ENCODE measurements at regions not wholly inside any gene's neighbourhood (a gene's known extent, or its start where the extent isn't known, plus 50 kb on each side); places are given as distances from the start of the nearest gene placed in this dataset.

- no TSS peak for BruUV-seq (replicated peaks)
- intact Hi-C loops (cut with micrococcal nuclease; ENCODE audit: unreplicated experiment): no loop called here
These were observed 83.2 kb upstream of the RND3 start for GRCh38 chr2:150570712-150571111.

GRCh38 chr2:150569761-150570160, 82.3 kb upstream of the RND3 start:
- no TSS peak for BruUV-seq (replicated peaks)
- no peaks in the 10 kb centered on the region for H3F3A ChIP-seq (ENCODE audit: insufficient read depth, low read depth)
- ChIA-PET POLR2A (ENCODE audit: unreplicated experiment) (interaction anchor here (0.6 kb wide), 2 partner anchors 582 to 751 kb away, joined by 3 to 4 read pairs; no protein-coding TSS in a partner anchor), CTCF (no interaction called here)
- intact Hi-C loops (cut with micrococcal nuclease; ENCODE audit: unreplicated experiment): no loop called here
- no peak overlapping the region for H2AFZ ChIP-seq
- no peaks in the 10 kb centered on the region for H4K20me1 ChIP-seq (ENCODE audit: insufficient read depth)
- H3K27ac ChIP-seq: no peak overlapping the region
- TF ChIP-seq CTCF (conservative IDR thresholded peaks at IDR 0.05) (no peak), EZH2 (IDR thresholded peaks at IDR 0.05; ENCODE audit: low read depth) (no peak)
- no peaks in the 10 kb centered on the region for H3K79me2 ChIP-seq (ENCODE audit: low read depth)
- no peak for DNase-seq
- H3K36me3 ChIP-seq (ENCODE audit: low read depth): no peaks in the 10 kb centered on the region
- no peaks in the 10 kb centered on the region for H3K9me2 ChIP-seq (ENCODE audit: insufficient read depth)
- no peaks in the 10 kb centered on the region for H3K9me3 ChIP-seq (ENCODE audit: insufficient read depth, low read depth)
- no peaks in the 10 kb centered on the region for H3K4me1 ChIP-seq (replicated peaks; ENCODE audit: insufficient read depth)
- H3K27me3 ChIP-seq (ENCODE audit: insufficient read depth, low read depth): no peaks in the 10 kb centered on the region
- H3K4me2 ChIP-seq: no peak overlapping the region
- H3K4me3 ChIP-seq: no peak overlapping the region

More at GRCh38 chr2:150570712-150571111, 83.2 kb upstream of the RND3 start:
- ChIA-PET CTCF (interaction anchor here (0.6 kb wide), 1 partner anchor 1600 kb away, joined by 6 read pairs; no protein-coding TSS in a partner anchor), POLR2A (ENCODE audit: unreplicated experiment) (no interaction called here)
- Histone ChIP-seq H4K20me1 (ENCODE audit: insufficient read depth) (no peaks in the 10 kb centered on the region), H3K9me3 (ENCODE audit: insufficient read depth, low read depth) (no peaks in the 10 kb centered on the region), H3K9me2 (ENCODE audit: insufficient read depth) (no peaks in the 10 kb centered on the region), H3F3A (ENCODE audit: insufficient read depth, low read depth) (no peaks in the 10 kb centered on the region), H3K36me3 (ENCODE audit: low read depth) (no peaks in the 10 kb centered on the region), H3K4me3 (no peak overlapping the region), H3K27ac (no peak overlapping the region), H2AFZ (no peak overlapping the region), H3K27me3 (ENCODE audit: insufficient read depth, low read depth) (no peaks in the 10 kb centered on the region), H3K4me2 (no peak overlapping the region), H3K4me1 (replicated peaks; ENCODE audit: insufficient read depth) (no peaks in the 10 kb centered on the region), H3K79me2 (ENCODE audit: low read depth) (no peaks in the 10 kb centered on the region)
- no peak for DNase-seq
- TF ChIP-seq EZH2 (IDR thresholded peaks at IDR 0.05; ENCODE audit: low read depth) (no peak), CTCF (conservative IDR thresholded peaks at IDR 0.05) (no peak)

GRCh38 chr2:150567771-150568301, 80.4 kb upstream of the RND3 start:
- no TSS peak for BruUV-seq (replicated peaks)
- intact Hi-C loops (cut with micrococcal nuclease; ENCODE audit: unreplicated experiment): no loop called here

More at GRCh38 chr2:150567771-150568301, 80.4 kb upstream of the RND3 start:
- Histone ChIP-seq H4K20me1 (ENCODE audit: insufficient read depth) (no peaks in the 10 kb centered on the region), H3K4me3 (no peak overlapping the region), H3K27me3 (ENCODE audit: insufficient read depth, low read depth) (no peaks in the 10 kb centered on the region), H3K79me2 (ENCODE audit: low read depth) (no peaks in the 10 kb centered on the region), H3K9me2 (ENCODE audit: insufficient read depth) (no peaks in the 10 kb centered on the region), H3K4me1 (replicated peaks; ENCODE audit: insufficient read depth) (no peaks in the 10 kb centered on the region), H3K36me3 (ENCODE audit: low read depth) (no peaks in the 10 kb centered on the region), H3K9me3 (ENCODE audit: insufficient read depth, low read depth) (no peaks in the 10 kb centered on the region), H3K4me2 (no peak overlapping the region), H3F3A (ENCODE audit: insufficient read depth, low read depth) (no peaks in the 10 kb centered on the region), H2AFZ (no peak overlapping the region), H3K27ac (no peak overlapping the region)
- ChIA-PET POLR2A (ENCODE audit: unreplicated experiment) (interaction anchor here (0.5 kb wide), 1 partner anchor 852 kb away, joined by 3 read pairs; no protein-coding TSS in a partner anchor), CTCF (no interaction called here)
- TF ChIP-seq CTCF (conservative IDR thresholded peaks at IDR 0.05) (no peak), EZH2 (IDR thresholded peaks at IDR 0.05; ENCODE audit: low read depth) (no peak)
- no peak for DNase-seq

All from PC-9 (cell line).